SK-N-SH (cell line): ENCODE measurements at regions not wholly inside any gene's neighbourhood (a gene's known extent, or its start where the extent isn't known, plus 50 kb on each side); places are given as distances from the start of the nearest gene placed in this dataset.

Experiments
- CTCF ChIA-PET: fragments of 300-600, 350-600 bp; formaldehyde crosslinking; extraction: SDS; loops from one replicate; lab custom pipeline; 2021; lab: Yijun Ruan, JAX
- POLR2A ChIA-PET: fragments of 350-600 bp; sonication (Branson Sonifier 250); formaldehyde crosslinking; extraction: SDS; loops from one replicate; lab custom pipeline; 2020; ENCODE audit warnings: antibody characterized with exemption, inconsistent platforms; lab: Yijun Ruan, JAX
- DNase-seq: peaks from one replicate; pipeline ENCODE4 v3.0.0; 2012
- H2AFZ ChIP-seq: fragments of 200-600 bp; sonication (generic); 2 replicates; pipeline ENCODE4 v1.8.1; 2016; ENCODE audit warnings: antibody characterized with exemption, mild to moderate bottlenecking, low read depth
- H3F3A ChIP-seq: fragments of 200-600 bp; sonication (generic); replicated peaks from 2 replicates; pipeline ENCODE3; 2016; ENCODE audit warnings: antibody characterized with exemption, mild to moderate bottlenecking; ENCODE audit not compliant: insufficient read depth
- H3K27ac ChIP-seq, 2 experiments: fragments of 200-500 bp in 1 of 2; fragments of 200-600 bp in 1 of 2; sonication (Bioruptor generic) in 1 of 2; sonication (generic), shearing (Covaris generic) in 1 of 2; 2 replicates each; pipeline versions ENCODE4 v1.5.1 to v1.6.1; 2014 to 2016; ENCODE audit warnings: low read depth in 2 of 2, inconsistent platforms in 1 of 2, low read length in 1 of 2, mild to moderate bottlenecking in 1 of 2, mixed read lengths in 1 of 2
- H3K27me3 ChIP-seq: fragments of 200-600 bp; sonication (generic), shearing (Covaris generic); 2 replicates; pipeline ENCODE4 v1.6.1; 2016; ENCODE audit warnings: mixed run types; ENCODE audit not compliant: insufficient read depth
- H3K36me3 ChIP-seq, 2 experiments: fragments of 200-500 bp in 1 of 2; fragments of 200-600 bp in 1 of 2; sonication (Bioruptor generic) in 1 of 2; sonication (generic) in 1 of 2; replicated peaks in 1 of 2; 2 replicates each; pipeline versions ENCODE3 to v1.5.1; 2014 to 2016; ENCODE audit warnings: low read length in 1 of 2, mild to moderate bottlenecking in 1 of 2; ENCODE audit not compliant: insufficient read depth in 2 of 2, control insufficient read depth in 1 of 2
- H3K4me1 ChIP-seq, 2 experiments: fragments of 200-500 bp in 1 of 2; fragments of 200-600 bp in 1 of 2; sonication (Bioruptor generic) in 1 of 2; sonication (generic), shearing (Covaris generic) in 1 of 2; 2 replicates each; pipeline versions ENCODE4 v1.5.1 to v1.6.1; 2014 to 2016; ENCODE audit warnings: low read depth in 1 of 2, low read length in 1 of 2, mixed run types in 1 of 2; ENCODE audit not compliant: insufficient read depth in 2 of 2, control insufficient read depth in 1 of 2
- H3K4me2 ChIP-seq: fragments of 200-600 bp; sonication (generic), shearing (Covaris generic); 2 replicates; pipeline ENCODE4 v1.6.1; 2017; ENCODE audit warnings: mixed run types
- H3K4me3 ChIP-seq, 2 experiments: fragments of 200-500 bp in 1 of 2; fragments of 200-600 bp in 1 of 2; sonication (Bioruptor generic) in 1 of 2; sonication (generic), shearing (Covaris generic) in 1 of 2; 2 replicates each; pipeline versions ENCODE4 v1.5.1 to v1.8.1; 2014 to 2016; ENCODE audit warnings: low read depth in 2 of 2, inconsistent platforms in 1 of 2, low read length in 1 of 2, mild to moderate bottlenecking in 1 of 2, mixed read lengths in 1 of 2, moderate library complexity in 1 of 2
- H3K79me2 ChIP-seq: fragments of 200-600 bp; sonication (generic); 2 replicates; pipeline ENCODE4 v1.8.1; 2017; ENCODE audit warnings: mild to moderate bottlenecking; ENCODE audit not compliant: insufficient read depth
- H3K9ac ChIP-seq: fragments of 200-600 bp; sonication (generic); 2 replicates; pipeline ENCODE4 v1.6.1; 2017; ENCODE audit warnings: mixed run types
- H3K9me2 ChIP-seq: fragments of 200-600 bp; sonication (generic); 2 replicates; pipeline ENCODE4 v1.6.1; 2017; ENCODE audit warnings: mixed run types
- H3K9me3 ChIP-seq: fragments of 200-600 bp; sonication (generic); 2 replicates; pipeline ENCODE4 v1.6.1; 2017; ENCODE audit warnings: mixed run types, mild to moderate bottlenecking, moderate library complexity
- H4K20me1 ChIP-seq: fragments of 200-600 bp; sonication (generic); 2 replicates; pipeline ENCODE4 v1.6.1; 2017; ENCODE audit warnings: mild to moderate bottlenecking, mixed run types; ENCODE audit not compliant: insufficient read depth
- EP300 ChIP-seq, 2 experiments: IDR thresholded peaks; 2 replicates each; pipeline versions ENCODE4 v1.4.0 to v1.6.1; 2012; ENCODE audit warnings: borderline replicate concordance in 1 of 2, low read depth in 1 of 2, low read length in 1 of 2
- FOXJ3 ChIP-seq: sonication (generic); formaldehyde crosslinking; IDR thresholded peaks from 2 replicates; pipeline ENCODE4 v1.5.1; 2020; ENCODE audit warnings: mild to moderate bottlenecking, missing genetic modification reagents
- GABPA ChIP-seq: IDR thresholded peaks from 2 replicates; pipeline ENCODE4 v1.4.0; 2012; ENCODE audit warnings: low read depth, mild to moderate bottlenecking
- GATA2 ChIP-seq: sonication (generic); formaldehyde crosslinking; IDR thresholded peaks from 2 replicates; pipeline ENCODE4 v1.5.0; 2020; ENCODE audit warnings: mild to moderate bottlenecking, missing genetic modification reagents
- MEF2A ChIP-seq: IDR thresholded peaks from 2 replicates; pipeline ENCODE4 v1.4.0; 2012; ENCODE audit warnings: low read depth, borderline replicate concordance
- MXI1 ChIP-seq: IDR thresholded peaks from 2 replicates; pipeline ENCODE4 v1.6.1; 2012; ENCODE audit warnings: mild to moderate bottlenecking, low read depth, low read length, improper control_type of control experiment
- NFIC ChIP-seq: IDR thresholded peaks from 2 replicates; pipeline ENCODE4 v1.4.0; 2012; ENCODE audit warnings: borderline replicate concordance
- TAF1 ChIP-seq: IDR thresholded peaks from 2 replicates; pipeline ENCODE4 v1.6.1; 2012; ENCODE audit warnings: low read depth, mild to moderate bottlenecking, low read length, moderate library complexity, borderline replicate concordance
- TCF12 ChIP-seq: IDR thresholded peaks from 2 replicates; pipeline ENCODE4 v1.4.0; 2012
- TEAD4 ChIP-seq: IDR thresholded peaks from 2 replicates; pipeline ENCODE4 v1.4.0; 2012; ENCODE audit warnings: mild to moderate bottlenecking, borderline replicate concordance; ENCODE audit not compliant: insufficient read depth
- WGBS: methylation state at CpG from one replicate; pipeline ENCODE4 v1.1.6; 2017; ENCODE audit warnings: low lambda C conversion rate; 5-methylcytosine and 5-hydroxymethylcytosine counted together
- TF ChIP-seq, protein P1 (sequence below): fragments of 200-600 bp; sonication (generic); IDR thresholded peaks from 2 replicates; pipeline ENCODE4 v1.6.1; 2017; ENCODE audit warnings: antibody characterized with exemption, mild to moderate bottlenecking, moderate library complexity
- TF ChIP-seq, protein P2 (sequence below): IDR thresholded peaks from 2 replicates; pipeline ENCODE4 v1.4.0; 2012; ENCODE audit warnings: low read depth
- TF ChIP-seq, protein P3 (sequence below): IDR thresholded peaks from 2 replicates; pipeline ENCODE4 v1.4.0; 2012; ENCODE audit warnings: low read depth, borderline replicate concordance
- TF ChIP-seq, protein P4 (sequence below): IDR thresholded peaks from 2 replicates; pipeline ENCODE4 v1.6.1; 2012; ENCODE audit warnings: mild to moderate bottlenecking, low read depth, low read length, moderate library complexity
- TF ChIP-seq, protein P5 (sequence below): IDR thresholded peaks from 2 replicates; pipeline ENCODE4 v1.4.0; 2012; ENCODE audit warnings: low read depth, borderline replicate concordance
- TF ChIP-seq, protein P6 (sequence below): fragments of 150-350 bp; IDR thresholded peaks from 2 replicates; pipeline ENCODE4 v1.6.1; 2016; ENCODE audit warnings: mild to moderate bottlenecking, low read depth, low read length
- TF ChIP-seq, protein P7 (sequence below): fragments of 150-350 bp; IDR thresholded peaks from 2 replicates; pipeline ENCODE4 v1.6.1; 2017; ENCODE audit warnings: antibody characterized with exemption, low read length, low read depth, borderline replicate concordance

DNA sequence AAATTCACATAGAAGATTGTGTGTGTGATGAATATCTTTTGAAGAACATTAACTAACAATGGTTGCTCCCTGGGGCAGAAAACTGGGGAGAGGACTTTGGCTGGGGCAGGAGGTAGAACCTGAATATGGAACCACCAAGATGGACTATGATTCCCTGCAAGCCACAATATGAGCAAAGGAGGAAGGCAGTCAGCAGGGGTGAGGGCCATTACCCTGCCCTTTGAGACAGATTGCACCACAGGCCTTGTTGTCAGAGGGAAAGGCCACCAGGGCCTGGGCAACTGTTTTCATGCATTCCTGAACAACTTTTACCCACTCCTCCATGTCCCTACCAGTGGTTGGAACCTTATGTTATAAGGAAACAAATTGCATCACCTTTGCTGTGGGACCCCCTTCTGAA, 670.1 kb upstream of the POM121L12 start:
- no peak overlapping the region for H3K9ac ChIP-seq
- H3F3A ChIP-seq, result no peaks in the 10 kb centered on the region
- H3K27me3 ChIP-seq, result no peaks in the 10 kb centered on the region
- H3K4me3 ChIP-seq, result no peak overlapping the region
- no peaks in the 10 kb centered on the region for H4K20me1 ChIP-seq
- no peaks in the 10 kb centered on the region for H3K36me3 ChIP-seq
- TF ChIP-seq EP300 (IDR thresholded peaks at IDR 0.05; ENCODE audit: borderline replicate concordance in 1 of 2, low read depth in 1 of 2, low read length in 1 of 2) (no peak), FOXJ3 (no peak), MXI1 (no peak), MEF2A (no peak), TCF12 (no peak), GABPA (no peak), TEAD4 (no peak), TAF1 (no peak)
- TF ChIP-seq, protein P1, sequence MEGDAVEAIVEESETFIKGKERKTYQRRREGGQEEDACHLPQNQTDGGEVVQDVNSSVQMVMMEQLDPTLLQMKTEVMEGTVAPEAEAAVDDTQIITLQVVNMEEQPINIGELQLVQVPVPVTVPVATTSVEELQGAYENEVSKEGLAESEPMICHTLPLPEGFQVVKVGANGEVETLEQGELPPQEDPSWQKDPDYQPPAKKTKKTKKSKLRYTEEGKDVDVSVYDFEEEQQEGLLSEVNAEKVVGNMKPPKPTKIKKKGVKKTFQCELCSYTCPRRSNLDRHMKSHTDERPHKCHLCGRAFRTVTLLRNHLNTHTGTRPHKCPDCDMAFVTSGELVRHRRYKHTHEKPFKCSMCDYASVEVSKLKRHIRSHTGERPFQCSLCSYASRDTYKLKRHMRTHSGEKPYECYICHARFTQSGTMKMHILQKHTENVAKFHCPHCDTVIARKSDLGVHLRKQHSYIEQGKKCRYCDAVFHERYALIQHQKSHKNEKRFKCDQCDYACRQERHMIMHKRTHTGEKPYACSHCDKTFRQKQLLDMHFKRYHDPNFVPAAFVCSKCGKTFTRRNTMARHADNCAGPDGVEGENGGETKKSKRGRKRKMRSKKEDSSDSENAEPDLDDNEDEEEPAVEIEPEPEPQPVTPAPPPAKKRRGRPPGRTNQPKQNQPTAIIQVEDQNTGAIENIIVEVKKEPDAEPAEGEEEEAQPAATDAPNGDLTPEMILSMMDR, result no peak
- TF ChIP-seq, protein P2, sequence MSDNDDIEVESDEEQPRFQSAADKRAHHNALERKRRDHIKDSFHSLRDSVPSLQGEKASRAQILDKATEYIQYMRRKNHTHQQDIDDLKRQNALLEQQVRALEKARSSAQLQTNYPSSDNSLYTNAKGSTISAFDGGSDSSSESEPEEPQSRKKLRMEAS, result no peak
- TF ChIP-seq, protein P3, sequence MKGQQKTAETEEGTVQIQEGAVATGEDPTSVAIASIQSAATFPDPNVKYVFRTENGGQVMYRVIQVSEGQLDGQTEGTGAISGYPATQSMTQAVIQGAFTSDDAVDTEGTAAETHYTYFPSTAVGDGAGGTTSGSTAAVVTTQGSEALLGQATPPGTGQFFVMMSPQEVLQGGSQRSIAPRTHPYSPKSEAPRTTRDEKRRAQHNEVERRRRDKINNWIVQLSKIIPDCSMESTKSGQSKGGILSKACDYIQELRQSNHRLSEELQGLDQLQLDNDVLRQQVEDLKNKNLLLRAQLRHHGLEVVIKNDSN, result no peak
- H3K4me2 ChIP-seq, result no peak overlapping the region
- no peak for DNase-seq
- 0 out of 2 replicates have a peak, but pooled peaks cover 5% of the 10 kb centered on the region for H3K9me2 ChIP-seq
- POLR2A ChIA-PET, result no interaction called here
- peaks cover 9% of the 10 kb centered on the region for H3K9me3 ChIP-seq
- no peaks in the 10 kb centered on the region for H3K79me2 ChIP-seq
- H3K27ac ChIP-seq, result no peak overlapping the region
- H2AFZ ChIP-seq, result no peak overlapping the region
- CTCF ChIA-PET, result no interaction called here
- H3K4me1 ChIP-seq, result no peaks in the 10 kb centered on the region

DNA sequence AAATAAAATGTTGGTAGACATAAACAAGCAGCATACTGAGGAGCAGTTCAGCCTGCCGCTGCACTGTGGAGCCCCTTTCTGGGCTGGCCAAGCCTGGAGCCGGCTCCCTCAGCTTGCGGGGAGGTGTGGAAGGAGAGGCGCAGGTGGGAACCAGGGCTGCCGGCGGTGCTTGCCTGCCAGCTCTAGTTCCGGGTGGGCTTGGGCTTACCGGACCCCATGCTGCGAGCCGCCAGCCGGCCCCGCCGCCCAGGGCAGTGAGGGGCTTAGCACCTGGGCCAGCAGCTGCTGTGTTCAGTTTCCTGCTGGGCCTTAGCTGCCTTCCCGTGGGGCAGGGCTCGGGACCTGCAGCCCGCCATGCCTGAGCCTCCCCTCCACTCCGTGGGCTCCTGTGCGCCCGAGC, 672.9 kb upstream of the POM121L12 start:
- Histone ChIP-seq H3K9me3 (peaks cover 9% of the 10 kb centered on the region), H3K36me3 (no peaks in the 10 kb centered on the region), H3K4me1 (no peaks in the 10 kb centered on the region), H3K4me2 (no peak overlapping the region), H3K27me3 (no peaks in the 10 kb centered on the region), H3K9ac (no peak overlapping the region), H3F3A (no peaks in the 10 kb centered on the region), H3K9me2 (0 out of 2 replicates have a peak, but pooled peaks cover 5% of the 10 kb centered on the region), H3K27ac (no peak overlapping the region), H3K4me3 (no peak overlapping the region), H2AFZ (no peak overlapping the region), H3K79me2 (no peaks in the 10 kb centered on the region), H4K20me1 (no peaks in the 10 kb centered on the region)
- POLR2A ChIA-PET, result no interaction called here
- 67% methylated on average over 18 of the region's 19 CpGs for WGBS
- DNase-seq, result no peak
- CTCF ChIA-PET, result interaction anchor here (0.8 kb wide), 1 partner anchor 932 kb away, joined by 3 read pairs; no protein-coding TSS in a partner anchor
- TF ChIP-seq, protein P4, sequence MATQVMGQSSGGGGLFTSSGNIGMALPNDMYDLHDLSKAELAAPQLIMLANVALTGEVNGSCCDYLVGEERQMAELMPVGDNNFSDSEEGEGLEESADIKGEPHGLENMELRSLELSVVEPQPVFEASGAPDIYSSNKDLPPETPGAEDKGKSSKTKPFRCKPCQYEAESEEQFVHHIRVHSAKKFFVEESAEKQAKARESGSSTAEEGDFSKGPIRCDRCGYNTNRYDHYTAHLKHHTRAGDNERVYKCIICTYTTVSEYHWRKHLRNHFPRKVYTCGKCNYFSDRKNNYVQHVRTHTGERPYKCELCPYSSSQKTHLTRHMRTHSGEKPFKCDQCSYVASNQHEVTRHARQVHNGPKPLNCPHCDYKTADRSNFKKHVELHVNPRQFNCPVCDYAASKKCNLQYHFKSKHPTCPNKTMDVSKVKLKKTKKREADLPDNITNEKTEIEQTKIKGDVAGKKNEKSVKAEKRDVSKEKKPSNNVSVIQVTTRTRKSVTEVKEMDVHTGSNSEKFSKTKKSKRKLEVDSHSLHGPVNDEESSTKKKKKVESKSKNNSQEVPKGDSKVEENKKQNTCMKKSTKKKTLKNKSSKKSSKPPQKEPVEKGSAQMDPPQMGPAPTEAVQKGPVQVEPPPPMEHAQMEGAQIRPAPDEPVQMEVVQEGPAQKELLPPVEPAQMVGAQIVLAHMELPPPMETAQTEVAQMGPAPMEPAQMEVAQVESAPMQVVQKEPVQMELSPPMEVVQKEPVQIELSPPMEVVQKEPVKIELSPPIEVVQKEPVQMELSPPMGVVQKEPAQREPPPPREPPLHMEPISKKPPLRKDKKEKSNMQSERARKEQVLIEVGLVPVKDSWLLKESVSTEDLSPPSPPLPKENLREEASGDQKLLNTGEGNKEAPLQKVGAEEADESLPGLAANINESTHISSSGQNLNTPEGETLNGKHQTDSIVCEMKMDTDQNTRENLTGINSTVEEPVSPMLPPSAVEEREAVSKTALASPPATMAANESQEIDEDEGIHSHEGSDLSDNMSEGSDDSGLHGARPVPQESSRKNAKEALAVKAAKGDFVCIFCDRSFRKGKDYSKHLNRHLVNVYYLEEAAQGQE, result no peak
- TF ChIP-seq, protein P5, sequence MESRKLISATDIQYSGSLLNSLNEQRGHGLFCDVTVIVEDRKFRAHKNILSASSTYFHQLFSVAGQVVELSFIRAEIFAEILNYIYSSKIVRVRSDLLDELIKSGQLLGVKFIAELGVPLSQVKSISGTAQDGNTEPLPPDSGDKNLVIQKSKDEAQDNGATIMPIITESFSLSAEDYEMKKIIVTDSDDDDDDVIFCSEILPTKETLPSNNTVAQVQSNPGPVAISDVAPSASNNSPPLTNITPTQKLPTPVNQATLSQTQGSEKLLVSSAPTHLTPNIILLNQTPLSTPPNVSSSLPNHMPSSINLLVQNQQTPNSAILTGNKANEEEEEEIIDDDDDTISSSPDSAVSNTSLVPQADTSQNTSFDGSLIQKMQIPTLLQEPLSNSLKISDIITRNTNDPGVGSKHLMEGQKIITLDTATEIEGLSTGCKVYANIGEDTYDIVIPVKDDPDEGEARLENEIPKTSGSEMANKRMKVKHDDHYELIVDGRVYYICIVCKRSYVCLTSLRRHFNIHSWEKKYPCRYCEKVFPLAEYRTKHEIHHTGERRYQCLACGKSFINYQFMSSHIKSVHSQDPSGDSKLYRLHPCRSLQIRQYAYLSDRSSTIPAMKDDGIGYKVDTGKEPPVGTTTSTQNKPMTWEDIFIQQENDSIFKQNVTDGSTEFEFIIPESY, result no peak
- TF ChIP-seq MXI1 (no peak), FOXJ3 (no peak), TEAD4 (no peak), GATA2 (CRISPR knock-in tag) (no peak), NFIC (no peak)
- TF ChIP-seq, protein P6, sequence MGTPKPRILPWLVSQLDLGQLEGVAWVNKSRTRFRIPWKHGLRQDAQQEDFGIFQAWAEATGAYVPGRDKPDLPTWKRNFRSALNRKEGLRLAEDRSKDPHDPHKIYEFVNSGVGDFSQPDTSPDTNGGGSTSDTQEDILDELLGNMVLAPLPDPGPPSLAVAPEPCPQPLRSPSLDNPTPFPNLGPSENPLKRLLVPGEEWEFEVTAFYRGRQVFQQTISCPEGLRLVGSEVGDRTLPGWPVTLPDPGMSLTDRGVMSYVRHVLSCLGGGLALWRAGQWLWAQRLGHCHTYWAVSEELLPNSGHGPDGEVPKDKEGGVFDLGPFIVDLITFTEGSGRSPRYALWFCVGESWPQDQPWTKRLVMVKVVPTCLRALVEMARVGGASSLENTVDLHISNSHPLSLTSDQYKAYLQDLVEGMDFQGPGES, result no peak
- TF ChIP-seq, protein P7, sequence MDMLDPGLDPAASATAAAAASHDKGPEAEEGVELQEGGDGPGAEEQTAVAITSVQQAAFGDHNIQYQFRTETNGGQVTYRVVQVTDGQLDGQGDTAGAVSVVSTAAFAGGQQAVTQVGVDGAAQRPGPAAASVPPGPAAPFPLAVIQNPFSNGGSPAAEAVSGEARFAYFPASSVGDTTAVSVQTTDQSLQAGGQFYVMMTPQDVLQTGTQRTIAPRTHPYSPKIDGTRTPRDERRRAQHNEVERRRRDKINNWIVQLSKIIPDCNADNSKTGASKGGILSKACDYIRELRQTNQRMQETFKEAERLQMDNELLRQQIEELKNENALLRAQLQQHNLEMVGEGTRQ, result no peak
